ENCODE measurements at regions not wholly inside any gene's neighbourhood (a gene's known extent, or its start where the extent isn't known, plus 50 kb on each side); places are given as distances from the start of the nearest gene placed in this dataset.

DNA sequence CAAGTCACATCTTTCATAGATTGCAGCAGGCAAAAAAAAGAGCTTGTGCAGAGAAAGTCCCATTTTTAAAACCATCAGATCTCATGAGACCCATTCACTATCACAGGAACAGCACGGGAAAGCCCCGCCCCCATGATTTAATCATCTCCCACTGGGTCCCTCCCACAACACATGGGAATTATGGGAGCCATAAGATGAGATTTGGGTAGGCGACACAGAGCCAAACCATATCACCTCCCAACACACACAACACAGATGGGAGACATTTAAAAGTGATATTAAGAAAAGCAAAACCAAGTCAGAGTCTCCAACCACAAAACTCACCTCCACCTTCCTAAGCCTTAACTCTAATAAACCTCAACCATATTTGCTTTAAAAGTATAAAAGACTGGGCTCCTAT lies 61.5 kb upstream of the TIAM1 start:
- ChIA-PET RAD21 (ENCODE audit: unreplicated experiment) (no interaction called here), CTCF (no interaction called here), POLR2A (interaction anchor here (0.6 kb wide), 1 partner anchor 14 kb away, joined by 8 read pairs; no protein-coding TSS in a partner anchor), SMC1A (ENCODE audit: uncharacterized antibody, unreplicated experiment) (interaction anchor here (1.6 kb wide), 1 partner anchor 79 kb away, joined by 3 read pairs; no protein-coding TSS in a partner anchor)
- no peaks in the 10 kb centered on the region for H4K20me1 ChIP-seq (ENCODE audit: control insufficient read depth, insufficient read depth)
- no peak overlapping the region for H2AFZ ChIP-seq (ENCODE audit: control insufficient read depth, low read depth, low read length)
- no peaks in the 10 kb centered on the region for H3K4me1 ChIP-seq (ENCODE audit: control insufficient read depth, insufficient read depth, low read length)
- no peaks in the 10 kb centered on the region for H3K36me3 ChIP-seq (ENCODE audit: control insufficient read depth in 2 of 2, insufficient read depth in 2 of 2, low read length in 1 of 2)
- in situ Hi-C loops (cut with MboI) (no loop called here), intact Hi-C loops (cut with micrococcal nuclease; ENCODE audit: unreplicated experiment) (no loop called here)
- H3K27me3 ChIP-seq (replicated peaks in 1 of 2; ENCODE audit: control insufficient read depth in 2 of 2, insufficient read depth in 2 of 2, low read length in 1 of 2) = no peaks in the 10 kb centered on the region
- H3K9ac ChIP-seq (ENCODE audit: control insufficient read depth, insufficient read depth, low read length) = no peak overlapping the region
- BruUV-seq (replicated peaks) = no TSS peak
- FAIRE-seq = no peak
- no peak for DNase-seq (ENCODE audit: low read depth, low spot score)
- H3K4me2 ChIP-seq (ENCODE audit: control insufficient read depth, insufficient read depth) = no peak overlapping the region
- ATAC-seq = no peak
- no peaks in the 10 kb centered on the region for H3K79me2 ChIP-seq (ENCODE audit: control insufficient read depth, insufficient read depth, low read length)
- H3K4me3 ChIP-seq = no peak overlapping the region
- TF ChIP-seq, protein P1, sequence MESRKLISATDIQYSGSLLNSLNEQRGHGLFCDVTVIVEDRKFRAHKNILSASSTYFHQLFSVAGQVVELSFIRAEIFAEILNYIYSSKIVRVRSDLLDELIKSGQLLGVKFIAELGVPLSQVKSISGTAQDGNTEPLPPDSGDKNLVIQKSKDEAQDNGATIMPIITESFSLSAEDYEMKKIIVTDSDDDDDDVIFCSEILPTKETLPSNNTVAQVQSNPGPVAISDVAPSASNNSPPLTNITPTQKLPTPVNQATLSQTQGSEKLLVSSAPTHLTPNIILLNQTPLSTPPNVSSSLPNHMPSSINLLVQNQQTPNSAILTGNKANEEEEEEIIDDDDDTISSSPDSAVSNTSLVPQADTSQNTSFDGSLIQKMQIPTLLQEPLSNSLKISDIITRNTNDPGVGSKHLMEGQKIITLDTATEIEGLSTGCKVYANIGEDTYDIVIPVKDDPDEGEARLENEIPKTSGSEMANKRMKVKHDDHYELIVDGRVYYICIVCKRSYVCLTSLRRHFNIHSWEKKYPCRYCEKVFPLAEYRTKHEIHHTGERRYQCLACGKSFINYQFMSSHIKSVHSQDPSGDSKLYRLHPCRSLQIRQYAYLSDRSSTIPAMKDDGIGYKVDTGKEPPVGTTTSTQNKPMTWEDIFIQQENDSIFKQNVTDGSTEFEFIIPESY (IDR thresholded peaks at IDR 0.05) = no peak
- TF ChIP-seq IRF4 (IDR thresholded peaks at IDR 0.05; ENCODE audit: low read depth, low read length) (no peak), TCF7 (IDR thresholded peaks at IDR 0.05; ENCODE audit: borderline replicate concordance) (no peak), ATF7 (IDR thresholded peaks at IDR 0.05; ENCODE audit: low read depth) (no peak), DPF2 (IDR thresholded peaks at IDR 0.05) (no peak), ZSCAN29 (IDR thresholded peaks at IDR 0.05) (no peak), MEF2B (IDR thresholded peaks at IDR 0.05; ENCODE audit: partially characterized antibody, poor library complexity, severe bottlenecking) (no peak), NR2C1 (IDR thresholded peaks at IDR 0.05) (no peak), STAT1 (conservative IDR thresholded peaks at IDR 0.05) (no peak)
- TF ChIP-seq, protein P2, sequence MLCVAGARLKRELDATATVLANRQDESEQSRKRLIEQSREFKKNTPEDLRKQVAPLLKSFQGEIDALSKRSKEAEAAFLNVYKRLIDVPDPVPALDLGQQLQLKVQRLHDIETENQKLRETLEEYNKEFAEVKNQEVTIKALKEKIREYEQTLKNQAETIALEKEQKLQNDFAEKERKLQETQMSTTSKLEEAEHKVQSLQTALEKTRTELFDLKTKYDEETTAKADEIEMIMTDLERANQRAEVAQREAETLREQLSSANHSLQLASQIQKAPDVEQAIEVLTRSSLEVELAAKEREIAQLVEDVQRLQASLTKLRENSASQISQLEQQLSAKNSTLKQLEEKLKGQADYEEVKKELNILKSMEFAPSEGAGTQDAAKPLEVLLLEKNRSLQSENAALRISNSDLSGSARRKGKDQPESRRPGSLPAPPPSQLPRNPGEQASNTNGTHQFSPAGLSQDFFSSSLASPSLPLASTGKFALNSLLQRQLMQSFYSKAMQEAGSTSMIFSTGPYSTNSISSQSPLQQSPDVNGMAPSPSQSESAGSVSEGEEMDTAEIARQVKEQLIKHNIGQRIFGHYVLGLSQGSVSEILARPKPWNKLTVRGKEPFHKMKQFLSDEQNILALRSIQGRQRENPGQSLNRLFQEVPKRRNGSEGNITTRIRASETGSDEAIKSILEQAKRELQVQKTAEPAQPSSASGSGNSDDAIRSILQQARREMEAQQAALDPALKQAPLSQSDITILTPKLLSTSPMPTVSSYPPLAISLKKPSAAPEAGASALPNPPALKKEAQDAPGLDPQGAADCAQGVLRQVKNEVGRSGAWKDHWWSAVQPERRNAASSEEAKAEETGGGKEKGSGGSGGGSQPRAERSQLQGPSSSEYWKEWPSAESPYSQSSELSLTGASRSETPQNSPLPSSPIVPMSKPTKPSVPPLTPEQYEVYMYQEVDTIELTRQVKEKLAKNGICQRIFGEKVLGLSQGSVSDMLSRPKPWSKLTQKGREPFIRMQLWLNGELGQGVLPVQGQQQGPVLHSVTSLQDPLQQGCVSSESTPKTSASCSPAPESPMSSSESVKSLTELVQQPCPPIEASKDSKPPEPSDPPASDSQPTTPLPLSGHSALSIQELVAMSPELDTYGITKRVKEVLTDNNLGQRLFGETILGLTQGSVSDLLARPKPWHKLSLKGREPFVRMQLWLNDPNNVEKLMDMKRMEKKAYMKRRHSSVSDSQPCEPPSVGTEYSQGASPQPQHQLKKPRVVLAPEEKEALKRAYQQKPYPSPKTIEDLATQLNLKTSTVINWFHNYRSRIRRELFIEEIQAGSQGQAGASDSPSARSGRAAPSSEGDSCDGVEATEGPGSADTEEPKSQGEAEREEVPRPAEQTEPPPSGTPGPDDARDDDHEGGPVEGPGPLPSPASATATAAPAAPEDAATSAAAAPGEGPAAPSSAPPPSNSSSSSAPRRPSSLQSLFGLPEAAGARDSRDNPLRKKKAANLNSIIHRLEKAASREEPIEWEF (IDR thresholded peaks at IDR 0.05; ENCODE audit: insufficient replicate concordance, low read depth, low read length) = no peak
- H3K27ac ChIP-seq (ENCODE audit: control insufficient read depth, insufficient read depth) = no peak overlapping the region
- WGBS (ENCODE audit: insufficient coverage, insufficient replicate concordance, low lambda C conversion rate, missing lambda C conversion rate) = 0% methylated on average over 3 of the region's 3 CpGs
- H3K9me3 ChIP-seq (replicated peaks; ENCODE audit: control insufficient read depth, insufficient read depth, low read length) = no peaks in the 10 kb centered on the region
